ENCODE measurements at regions not wholly inside any gene's neighbourhood (a gene's known extent, or its start where the extent isn't known, plus 50 kb on each side); places are given as distances from the start of the nearest gene placed in this dataset.
"Not testable (repeated sequence)": the region's sequence is repeated elsewhere in the genome, so short reads cannot be mapped to it uniquely, and the experiment has no call there.

DNA sequence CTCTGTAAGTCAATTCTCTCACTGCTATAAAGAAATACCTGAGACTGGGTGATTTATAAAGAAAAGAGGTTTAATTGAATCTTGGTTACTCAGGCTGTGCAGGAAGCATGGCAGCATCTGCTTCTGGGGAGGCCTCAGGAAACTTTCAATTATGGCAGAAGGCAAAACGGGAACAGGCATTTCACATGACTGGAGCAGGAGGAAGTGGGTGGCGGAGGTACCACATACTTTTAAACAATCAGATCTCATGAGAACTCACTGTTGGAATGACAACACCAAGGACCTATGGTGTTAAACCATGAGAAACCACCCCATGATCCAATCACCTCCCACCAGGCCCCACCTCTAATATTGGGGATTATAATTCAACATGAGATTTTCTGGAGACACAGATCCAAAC is 315.7 kb upstream of the NRP1 start:
- H3K4me1 Mint-ChIP-seq; H3K27ac Mint-ChIP-seq; ATAC-seq; CTCF ChIA-PET; intact Hi-C loops (cut with DNase I, micrococcal nuclease); POLR2A ChIA-PET; DNase-seq; H3K4me3 Mint-ChIP-seq; H3K36me3 Mint-ChIP-seq (ENCODE audit: low read depth); H3K9me3 Mint-ChIP-seq (ENCODE audit: low read depth); H3K27me3 Mint-ChIP-seq: not testable (repeated sequence)

GRCh38 chr10:33643042-33643441 is 308.6 kb upstream of the NRP1 start:
- no peaks in the 10 kb centered on the region for H3K4me1 Mint-ChIP-seq
- ChIA-PET CTCF (no interaction called here), POLR2A (no interaction called here)
- no peaks in the 10 kb centered on the region for H3K9me3 Mint-ChIP-seq (ENCODE audit: low read depth)
- ATAC-seq (no peak), DNase-seq (no peak)
- H3K27me3 Mint-ChIP-seq = peaks cover 9% of the 10 kb centered on the region
- no peaks in the 10 kb centered on the region for H3K36me3 Mint-ChIP-seq (ENCODE audit: low read depth)
- no peak overlapping the region for H3K27ac Mint-ChIP-seq
- intact Hi-C loops (cut with DNase I, micrococcal nuclease) = no loop called here
- no peak overlapping the region for H3K4me3 Mint-ChIP-seq

GRCh38 chr10:33638891-33639290 is 304.4 kb upstream of the NRP1 start:
- H3K27ac Mint-ChIP-seq = no peak overlapping the region
- no peaks in the 10 kb centered on the region for H3K36me3 Mint-ChIP-seq (ENCODE audit: low read depth)
- no peaks in the 10 kb centered on the region for H3K9me3 Mint-ChIP-seq (ENCODE audit: low read depth)
- H3K4me3 Mint-ChIP-seq = no peak overlapping the region
- ChIA-PET POLR2A (no interaction called here), CTCF (no interaction called here)
- DNase-seq (no peak), ATAC-seq (no peak)
- intact Hi-C loops (cut with DNase I, micrococcal nuclease) = loop anchor here in 1 of 2 experiments (10.0 kb wide), 1 partner anchor 304 kb away; the partner anchor contains the start of gene NRP1
- H3K27me3 Mint-ChIP-seq = peaks cover 4% of the 10 kb centered on the region
- H3K4me1 Mint-ChIP-seq = no peaks in the 10 kb centered on the region

- Mint-ChIP-seq H3K4me1 (no peaks in the 10 kb centered on the region), H3K27me3 (no peaks in the 10 kb centered on the region), H3K36me3 (ENCODE audit: low read depth) (no peaks in the 10 kb centered on the region), H3K4me3 (no peak overlapping the region), H3K27ac (no peak overlapping the region), H3K9me3 (ENCODE audit: low read depth) (no peaks in the 10 kb centered on the region)
- ATAC-seq (no peak), DNase-seq (no peak)
- intact Hi-C loops (cut with DNase I, micrococcal nuclease) = loop anchor here in 1 of 2 experiments (10.0 kb wide), 1 partner anchor 304 kb away; the partner anchor contains the start of gene NRP1
- ChIA-PET CTCF (no interaction called here), POLR2A (no interaction called here)
These were observed 303.9 kb upstream of the NRP1 start for GRCh38 chr10:33638374-33638773.

DNA sequence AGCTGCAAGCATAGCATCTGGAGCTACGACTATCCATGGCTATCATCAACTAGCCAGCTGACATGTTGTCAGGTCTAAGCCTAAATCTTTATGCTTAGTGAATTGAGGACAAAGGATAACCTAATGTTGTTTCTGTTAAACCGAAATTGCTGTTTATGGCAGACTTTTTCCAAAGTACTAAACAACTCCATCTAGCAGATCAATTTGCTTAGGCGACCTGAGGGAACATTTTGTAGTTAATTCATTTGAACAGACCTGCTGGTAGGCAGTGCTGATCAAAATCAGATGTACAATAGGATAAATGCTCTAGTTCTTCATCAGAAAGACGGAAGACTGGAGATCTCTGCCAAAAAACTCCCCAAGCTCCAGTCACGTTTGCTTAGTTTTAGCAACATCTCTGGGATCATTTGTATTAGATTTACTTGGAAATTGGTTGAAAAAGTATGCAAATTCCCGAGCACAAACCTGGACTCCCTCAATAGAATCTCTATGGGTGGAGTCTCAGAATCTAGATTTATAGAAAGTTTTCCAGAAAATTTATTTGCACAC is 301.6 kb upstream of the NRP1 start:
- ChIA-PET CTCF (no interaction called here), POLR2A (no interaction called here)
- intact Hi-C loops (cut with DNase I, micrococcal nuclease) = loop anchor here in 1 of 2 experiments (10.0 kb wide), 1 partner anchor 301 kb away; the partner anchor contains the start of gene NRP1
- DNase-seq (no peak), ATAC-seq (no peak)
- no peaks in the 10 kb centered on the region for H3K4me1 Mint-ChIP-seq
- H3K27me3 Mint-ChIP-seq = peaks cover under 1% of the 10 kb centered on the region
- H3K9me3 Mint-ChIP-seq (ENCODE audit: low read depth) = no peaks in the 10 kb centered on the region
- no peaks in the 10 kb centered on the region for H3K36me3 Mint-ChIP-seq (ENCODE audit: low read depth)
- H3K27ac Mint-ChIP-seq = no peak overlapping the region
- no peak overlapping the region for H3K4me3 Mint-ChIP-seq

GRCh38 chr10:33632432-33632831 is 298.0 kb upstream of the NRP1 start:
- Mint-ChIP-seq H3K27ac (no peak overlapping the region), H3K4me1 (no peaks in the 10 kb centered on the region), H3K9me3 (ENCODE audit: low read depth) (no peaks in the 10 kb centered on the region), H3K36me3 (ENCODE audit: low read depth) (no peaks in the 10 kb centered on the region), H3K4me3 (no peak overlapping the region), H3K27me3 (peaks cover 7% of the 10 kb centered on the region)
- ATAC-seq (no peak), DNase-seq (no peak)
- intact Hi-C loops (cut with DNase I, micrococcal nuclease) = loop anchor here in 1 of 2 experiments (10.0 kb wide), 1 partner anchor 298 kb away; the partner anchor contains the start of gene NRP1
- CTCF ChIA-PET = no interaction called here
- POLR2A ChIA-PET = no interaction called here

GRCh38 chr10:33631991-33632390 is 297.5 kb upstream of the NRP1 start:
- ATAC-seq (no peak), DNase-seq (no peak)
- CTCF ChIA-PET = no interaction called here
- H3K4me1 Mint-ChIP-seq = no peaks in the 10 kb centered on the region
- POLR2A ChIA-PET = no interaction called here
- peaks cover 7% of the 10 kb centered on the region for H3K27me3 Mint-ChIP-seq
- no peak overlapping the region for H3K4me3 Mint-ChIP-seq
- intact Hi-C loops (cut with DNase I, micrococcal nuclease) = loop anchor here in 1 of 2 experiments (10.0 kb wide), 1 partner anchor 297 kb away; the partner anchor contains the start of gene NRP1
- H3K27ac Mint-ChIP-seq = no peak overlapping the region
- no peaks in the 10 kb centered on the region for H3K36me3 Mint-ChIP-seq (ENCODE audit: low read depth)
- no peaks in the 10 kb centered on the region for H3K9me3 Mint-ChIP-seq (ENCODE audit: low read depth)

- no peaks in the 10 kb centered on the region for H3K9me3 Mint-ChIP-seq (ENCODE audit: low read depth)
- no peak overlapping the region for H3K4me3 Mint-ChIP-seq
- intact Hi-C loops (cut with DNase I, micrococcal nuclease) = loop anchor here in 1 of 2 experiments (10.0 kb wide), 1 partner anchor 296 kb away; the partner anchor contains the start of gene NRP1
- POLR2A ChIA-PET = no interaction called here
- H3K27me3 Mint-ChIP-seq = peaks cover 11% of the 10 kb centered on the region
- H3K27ac Mint-ChIP-seq = no peak overlapping the region
- ATAC-seq (no peak), DNase-seq (no peak)
- H3K4me1 Mint-ChIP-seq = no peaks in the 10 kb centered on the region
- CTCF ChIA-PET = interaction anchor here (0.6 kb wide), 1 partner anchor 762 kb away, joined by 3 read pairs; no protein-coding TSS in a partner anchor
- no peaks in the 10 kb centered on the region for H3K36me3 Mint-ChIP-seq (ENCODE audit: low read depth)
These were observed 296.3 kb upstream of the NRP1 start for GRCh38 chr10:33630761-33631160.

GRCh38 chr10:33627611-33628010 is 293.1 kb upstream of the NRP1 start:
- Mint-ChIP-seq H3K27me3 (peaks cover 16% of the 10 kb centered on the region), H3K27ac (no peak overlapping the region), H3K9me3 (ENCODE audit: low read depth) (peaks cover 3% of the 10 kb centered on the region), H3K4me1 (no peaks in the 10 kb centered on the region), H3K36me3 (ENCODE audit: low read depth) (no peaks in the 10 kb centered on the region), H3K4me3 (no peak overlapping the region)
- no peak for DNase-seq
- ChIA-PET POLR2A (no interaction called here), CTCF (no interaction called here)
- intact Hi-C loops (cut with DNase I, micrococcal nuclease) = no loop called here
- no peak for ATAC-seq

GRCh38 chr10:33626798-33627466 is 292.5 kb upstream of the NRP1 start:
- Mint-ChIP-seq H3K4me1 (no peaks in the 10 kb centered on the region), H3K4me3 (no peak overlapping the region), H3K27me3 (peaks cover 16% of the 10 kb centered on the region), H3K9me3 (ENCODE audit: low read depth) (peaks cover 3% of the 10 kb centered on the region), H3K27ac (no peak overlapping the region), H3K36me3 (ENCODE audit: low read depth) (no peaks in the 10 kb centered on the region)
- ChIA-PET CTCF (no interaction called here), POLR2A (no interaction called here)
- intact Hi-C loops (cut with DNase I, micrococcal nuclease) = no loop called here
- ATAC-seq (no peak), DNase-seq (no peak)

GRCh38 chr10:33623669-33624068 is 289.2 kb upstream of the NRP1 start:
- Mint-ChIP-seq H3K36me3 (ENCODE audit: low read depth) (no peaks in the 10 kb centered on the region), H3K4me1 (no peaks in the 10 kb centered on the region), H3K27me3 (peaks cover 13% of the 10 kb centered on the region), H3K4me3 (no peak overlapping the region), H3K27ac (no peak overlapping the region), H3K9me3 (ENCODE audit: low read depth) (peaks cover 3% of the 10 kb centered on the region)
- CTCF ChIA-PET = interaction anchor here (0.6 kb wide), 1 partner anchor 53 kb away, joined by 3 read pairs; no protein-coding TSS in a partner anchor
- ATAC-seq (no peak), DNase-seq (no peak)
- POLR2A ChIA-PET = no interaction called here
- intact Hi-C loops (cut with DNase I, micrococcal nuclease) = no loop called here

GRCh38 chr10:33621101-33621500 is 286.6 kb upstream of the NRP1 start:
- intact Hi-C loops (cut with DNase I, micrococcal nuclease) = no loop called here
- Mint-ChIP-seq H3K27me3 (peaks cover 11% of the 10 kb centered on the region), H3K4me3 (no peak overlapping the region), H3K9me3 (ENCODE audit: low read depth) (peaks cover 3% of the 10 kb centered on the region), H3K4me1 (no peaks in the 10 kb centered on the region), H3K27ac (no peak overlapping the region), H3K36me3 (ENCODE audit: low read depth) (no peaks in the 10 kb centered on the region)
- ATAC-seq = no peak
- ChIA-PET POLR2A (no interaction called here), CTCF (no interaction called here)
- DNase-seq = no peak

All from activated CD4-positive, alpha-beta T cell treated with anti-CD3 and anti-CD28 coated beads for 36 hours (primary cell).